Heart right ventricle (tissue), 16 donors: ENCODE measurements at regions not wholly inside any gene's neighbourhood (a gene's known extent, or its start where the extent isn't known, plus 50 kb on each side); places are given as distances from the start of the nearest gene placed in this dataset.
"Not testable (repeated sequence)": the region's sequence is repeated elsewhere in the genome, so short reads cannot be mapped to it uniquely, and the experiment has no call there.

Source experiments
- ATAC-seq, 8 donors: fragments of 200-7000 bp; cut with Tn5 transposase; one replicate each; pipeline ENCODE4 v1.9.1; 2020; ENCODE audit warnings: mild to moderate bottlenecking in 8 of 8, moderate library complexity in 8 of 8, moderate number of reproducible peaks in 1 of 8
- DNase-seq, 2 donors: peaks; one replicate each; pipeline ENCODE4 v3.0.0-alpha.2; 2020
- H3K27ac ChIP-seq, 10 donors: fragments of 200-600 bp; sonication (generic) in 2 of 10; one replicate each; pipeline versions ENCODE4 v1.5.0 to v1.8.0; 2020 to 2022; ENCODE audit warnings: mild to moderate bottlenecking in 3 of 10
- H3K27me3 ChIP-seq, 7 donors: fragments of 200-600 bp; one replicate each; pipeline ENCODE4 v1.8.0; 2021 to 2022; ENCODE audit warnings: mild to moderate bottlenecking in 2 of 7
- H3K36me3 ChIP-seq, 9 donors: fragments of 200-600 bp; sonication (generic) in 1 of 9; one replicate each; pipeline versions ENCODE4 v1.5.0 to v1.8.0; 2020 to 2022; ENCODE audit warnings: mild to moderate bottlenecking in 2 of 9
- H3K4me1 ChIP-seq, 9 donors: fragments of 200-600 bp; sonication (generic) in 1 of 9; one replicate each; pipeline versions ENCODE4 v1.5.0 to v1.8.0; 2020 to 2022; ENCODE audit warnings: mild to moderate bottlenecking in 4 of 9
- H3K4me3 ChIP-seq, 10 donors: fragments of 200-600 bp; sonication (generic) in 2 of 10; one replicate each; pipeline versions ENCODE4 v1.5.0 to v1.8.0; 2020 to 2022; ENCODE audit warnings: mild to moderate bottlenecking in 7 of 10, moderate library complexity in 2 of 10
- H3K9me3 ChIP-seq, 11 donors: fragments of 200-600 bp in 10 of 11; sonication (generic) in 2 of 11; one replicate each; pipeline versions ENCODE4 v1.5.0 to v1.8.0; 2013 to 2022; ENCODE audit warnings: mild to moderate bottlenecking in 2 of 11, control low read depth in 1 of 11, moderate library complexity in 1 of 11
- CTCF ChIP-seq, 9 donors: fragments of 200-600 bp; sonication (generic) in 2 of 9; IDR thresholded peaks; one replicate each; pipeline versions ENCODE4 v1.5.0 to v1.8.0; 2021 to 2022; ENCODE audit warnings: antibody characterized with exemption in 9 of 9, mild to moderate bottlenecking in 5 of 9, moderate library complexity in 1 of 9
- WGBS, 2 donors: extraction: QIAGEN DNeasy Blood & Tissue Kit; methylation state at CpG; one replicate each; pipeline ENCODE4 v1.1.7; 2013; ENCODE audit warnings: inconsistent platforms in 1 of 2; 5-methylcytosine and 5-hydroxymethylcytosine counted together
- intact Hi-C, 10 donors: fragments of 100-400 bp; cut with DNase I; formaldehyde crosslinking; loops; one replicate each; pipeline versions ENCODE4 v1.11.1 to v1.14.2; 2022
- donor health status: Arrhythmogenic right ventricular cardiomyopathy.
- donor health status: ischemic (EF 13 %, LVEDD 7.1; RV severe dilation, severe dysfunction).
- donor health status: healthy with polysubstance abuse.
- donor health status: DM: no; HTN: yes; CAD: no.
- donor health status: DM: no; HTN: no; CAD: no.
- donor health status: ischemic (EF 25% LVEDD 6.9; RV normal size, moderate dysfunction).
- donor health status: ischemic (EF 25% LVEDD 5.7; RV mildly dilated, moderate dysfunction).
- donor health status: healthy.
- donor health status: DM: yes; HTN: yes; CAD: no.
- donor health status: Ischemic cardiomyopathy.
- donor health status: ischemic (EF 35%, LVEDD 5.7; RV mildly dilated, moderate dysfunction).
- donor health status: nonischemic (EF 11% LVEDD 7.7; RV severe dilation, severe dysfunction).
- donor health status: DM: yes; HTN: yes; CAD: no.
- donor health status: PGD.
- donor health status: ischemic (EF 29% LVEDD 5.4; RV normal size, mild dysfunction).
- donor health status: nonischemic (EF 23%, LVEDD 6.1; RV moderate dilation, normal function).

- intact Hi-C loops, result no loop called here
- Histone ChIP-seq H3K4me1 (no peaks in the 10 kb centered on the region), H3K9me3 (peaks cover 0 to 5% (median 0%) of the 10 kb centered on the region in 11 donors), H3K27me3 (no peaks in the 10 kb centered on the region), H3K36me3 (no peaks in the 10 kb centered on the region), H3K4me3 (no peak overlapping the region), H3K27ac (no peak overlapping the region)
- DNase-seq (no peak), ATAC-seq (no peak)
- no peak for TF ChIP-seq CTCF (IDR thresholded peaks at IDR 0.05)
- 52 to 57% methylated on average over 1 of the region's 1 CpG for WGBS, 2 donors
Observed at GRCh38 chr5:27773636-27774035, 735.2 kb upstream of the CDH9 start.

- Histone ChIP-seq H3K4me1 (no peaks in the 10 kb centered on the region), H3K9me3 (peaks cover 0 to 8% (median 0%) of the 10 kb centered on the region in 11 donors), H3K27me3 (no peaks in the 10 kb centered on the region), H3K36me3 (no peaks in the 10 kb centered on the region), H3K27ac (no peak overlapping the region), H3K4me3 (no peak overlapping the region)
- no peak for TF ChIP-seq CTCF (IDR thresholded peaks at IDR 0.05)
- ATAC-seq (no peak), DNase-seq (no peak)
- WGBS, 2 donors, result 63 to 71% methylated on average over 3 of the region's 3 CpGs
- intact Hi-C loops, result no loop called here
Observed at GRCh38 chr5:27773166-27773565, 734.8 kb upstream of the CDH9 start.

- H3K36me3 ChIP-seq, result no peaks in the 10 kb centered on the region
- intact Hi-C loops, result no loop called here
- no peak overlapping the region for H3K4me3 ChIP-seq
- peaks cover 0 to 15% (median 0%) of the 10 kb centered on the region in 11 donors for H3K9me3 ChIP-seq
- no peak for DNase-seq
- TF ChIP-seq CTCF (IDR thresholded peaks at IDR 0.05), result no peak
- ATAC-seq, result no peak
- peaks cover 0 to 2% (median 0%) of the 10 kb centered on the region in 7 donors for H3K27me3 ChIP-seq
- H3K27ac ChIP-seq, result no peak overlapping the region
- no peaks in the 10 kb centered on the region for H3K4me1 ChIP-seq
- WGBS, 2 donors, result 82 to 89% methylated on average over 6 of the region's 6 CpGs
Observed at GRCh38 chr5:27769748-27770402, 731.5 kb upstream of the CDH9 start.

GRCh38 chr5:27748847-27749246 is 710.5 kb upstream of the CDH9 start:
- TF ChIP-seq CTCF (IDR thresholded peaks at IDR 0.05), result no peak
- no peak overlapping the region for H3K27ac ChIP-seq
- no peak for DNase-seq
- ATAC-seq, result no peak
- H3K4me1 ChIP-seq, result no peaks in the 10 kb centered on the region
- no peaks in the 10 kb centered on the region for H3K27me3 ChIP-seq
- no peak overlapping the region for H3K4me3 ChIP-seq
- peaks cover 0 to 45% (median 0%) of the 10 kb centered on the region in 11 donors for H3K9me3 ChIP-seq
- intact Hi-C loops, result no loop called here
- H3K36me3 ChIP-seq, result no peaks in the 10 kb centered on the region

GRCh38 chr5:27743383-27743979 is 705.1 kb upstream of the CDH9 start:
- H3K4me3 ChIP-seq, H3K27ac ChIP-seq, intact Hi-C loops, DNase-seq, ATAC-seq, H3K27me3 ChIP-seq, H3K36me3 ChIP-seq, H3K4me1 ChIP-seq: not testable (repeated sequence)
- WGBS, 2 donors, result 89 to 94% methylated on average over 35 of the region's 35 CpGs
- H3K9me3 ChIP-seq, result peaks cover 0 to 19% (median 0%) of the 10 kb centered on the region in 11 donors
